Activated T-cell treated with anti-CD3 and anti-CD28 coated beads for 48 hours (primary cell): ENCODE measurements at regions not wholly inside any gene's neighbourhood (a gene's known extent, or its start where the extent isn't known, plus 50 kb on each side); places are given as distances from the start of the nearest gene placed in this dataset.
"Not testable (repeated sequence)": the region's sequence is repeated elsewhere in the genome, so short reads cannot be mapped to it uniquely, and the experiment has no call there.

ENCODE experiments used
- DNase-seq: peaks from one replicate; pipeline ENCODE4 v3.0.0-alpha.2; 2020; ENCODE audit warnings: low read depth

GRCh38 chrX:136975684-136976470 is 57.9 kb downstream of the GPR101 start:
- no peak for DNase-seq

DNA sequence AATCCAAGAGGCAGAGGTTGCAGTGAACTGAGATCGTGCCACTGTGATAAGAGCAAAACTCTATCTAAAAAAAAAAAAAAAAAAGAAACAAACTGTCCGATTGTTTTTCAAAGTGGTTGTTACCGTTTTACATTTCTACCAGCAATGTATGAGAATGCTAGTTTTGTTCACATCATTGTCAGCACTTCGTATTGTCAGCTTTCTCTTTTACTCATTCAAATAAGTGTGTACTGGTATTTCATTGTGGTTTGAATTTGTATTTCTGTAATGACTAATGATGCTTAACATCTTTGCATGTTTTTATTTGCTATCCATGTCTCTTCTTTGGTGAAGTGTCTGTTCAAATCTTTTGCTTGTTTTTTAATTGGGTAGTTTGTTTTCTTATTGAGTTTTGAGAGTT is 65.8 kb downstream of the GPR101 start:
- no peak for DNase-seq

- no peak for DNase-seq
Measured at GRCh38 chrX:136963973-136964372, 69.8 kb downstream of the GPR101 start.

- no peak for DNase-seq
Measured at GRCh38 chrX:136961594-136962135, 72.1 kb downstream of the GPR101 start.

GRCh38 chrX:136954930-136955329 is 74.4 kb upstream of the RBMX start:
- no peak for DNase-seq

- peak; percentile 42 for DNase-seq
Measured at GRCh38 chrX:136953867-136954787, 73.6 kb upstream of the RBMX start.

GRCh38 chrX:136950211-136950610 is 69.7 kb upstream of the RBMX start:
- DNase-seq: no peak

GRCh38 chrX:136941396-136942337 is 61.1 kb upstream of the RBMX start:
- DNase-seq: no peak

DNA sequence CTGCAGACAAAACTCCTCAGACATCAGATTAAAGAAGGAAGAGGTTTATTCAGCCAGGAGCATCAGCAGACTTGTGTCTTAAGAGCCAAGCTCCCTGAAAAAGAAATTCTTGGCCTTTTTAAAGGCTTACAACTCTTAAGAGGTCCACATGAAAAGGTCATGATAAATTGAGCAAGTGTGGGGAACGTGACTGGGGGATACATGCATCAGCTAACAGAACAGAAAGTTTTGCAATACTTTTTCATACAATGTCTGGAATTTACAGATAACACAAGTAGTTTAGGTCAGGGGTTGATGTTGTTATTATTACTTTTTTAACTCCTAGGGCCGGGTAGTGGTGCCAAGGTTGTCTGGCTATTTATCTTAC is 55.6 kb upstream of the RBMX start:
- DNase-seq: no peak

- not testable (repeated sequence) for DNase-seq
Measured at GRCh38 chrX:136935533-136936182, 55.1 kb upstream of the RBMX start.

- not testable (repeated sequence) for DNase-seq
Measured at GRCh38 chrX:136934652-136935051, 54.1 kb upstream of the RBMX start.

- DNase-seq: no peak
Measured at GRCh38 chrX:136933611-136934145, 53.2 kb upstream of the RBMX start.

GRCh38 chrX:136931661-136932060 is 51.1 kb upstream of the RBMX start:
- DNase-seq: no peak
